CD14-positive monocyte (primary cell): ENCODE measurements at regions not wholly inside any gene's neighbourhood (a gene's known extent, or its start where the extent isn't known, plus 50 kb on each side); places are given as distances from the start of the nearest gene placed in this dataset.

Source experiments
- DNase-seq, 3 donors: peaks; one replicate each; pipeline ENCODE4 v3.0.0-alpha.2; 2011 to 2022
- H2AFZ ChIP-seq: 2 replicates; pipeline ENCODE4 v1.6.0; 2012; ENCODE audit warnings: mild to moderate bottlenecking, low read depth, low read length, inconsistent platforms; ENCODE audit not compliant: insufficient read depth, poor library complexity, severe bottlenecking
- H3K27ac ChIP-seq, 2 donors: 1 replicate in 1 of 2; 2 replicates in 1 of 2; pipeline ENCODE4 v1.5.1; 2012 to 2013; ENCODE audit warnings: low read length in 2 of 2, control low read depth in 1 of 2, inconsistent platforms in 1 of 2, low read depth in 1 of 2, mild to moderate bottlenecking in 1 of 2
- H3K27me3 ChIP-seq, 2 donors: one replicate each; pipeline versions ENCODE4 v1.6.0 to v1.6.1; 2011 to 2013; ENCODE audit warnings: low read length in 2 of 2; ENCODE audit not compliant: control insufficient read depth in 2 of 2, insufficient read depth in 2 of 2
- H3K36me3 ChIP-seq, 2 donors: replicated peaks in 1 of 2; 1 replicate in 1 of 2; 2 replicates in 1 of 2; pipeline versions ENCODE4 v1.5.1 to v1.6.1; 2012 to 2013; ENCODE audit warnings: low read length in 2 of 2, control low read depth in 1 of 2, inconsistent platforms in 1 of 2, mild to moderate bottlenecking in 1 of 2; ENCODE audit not compliant: insufficient read depth in 2 of 2, control insufficient read depth in 1 of 2
- H3K4me1 ChIP-seq, 2 donors: 1 replicate in 1 of 2; 2 replicates in 1 of 2; pipeline versions ENCODE4 v1.5.1 to v1.6.1; 2012 to 2013; ENCODE audit warnings: low read length in 2 of 2, control low read depth in 1 of 2, inconsistent platforms in 1 of 2, mild to moderate bottlenecking in 1 of 2, moderate library complexity in 1 of 2; ENCODE audit not compliant: insufficient read depth in 2 of 2, control insufficient read depth in 1 of 2
- H3K4me2 ChIP-seq: replicated peaks from 2 replicates; pipeline ENCODE3; 2012; ENCODE audit warnings: low read length, moderate library complexity, mild to moderate bottlenecking; ENCODE audit not compliant: poor library complexity, severe bottlenecking; ENCODE audit errors: extremely low read depth
- H3K4me3 ChIP-seq, 3 experiments: fragments of 200-600 bp in 1 of 3; sonication (generic) in 1 of 3; replicated peaks in 1 of 3; 1 replicate in 2 of 3; 2 replicates in 1 of 3; pipeline ENCODE4 v1.5.1; 2011 to 2013; ENCODE audit warnings: low read length in 3 of 3, mild to moderate bottlenecking in 3 of 3, control low read depth in 2 of 3, low read depth in 2 of 3, inconsistent platforms in 1 of 3, moderate library complexity in 1 of 3
- H3K79me2 ChIP-seq: 2 replicates; pipeline ENCODE4 v1.6.0; 2012; ENCODE audit warnings: mild to moderate bottlenecking, control low read depth, inconsistent platforms, low read length, moderate library complexity; ENCODE audit not compliant: insufficient read depth
- H3K9ac ChIP-seq: 2 replicates; pipeline ENCODE4 v1.6.0; 2017; ENCODE audit warnings: low read length, mild to moderate bottlenecking; ENCODE audit not compliant: insufficient read depth, poor library complexity, severe bottlenecking
- H3K9me3 ChIP-seq, 2 donors: replicated peaks in 1 of 2; 1 replicate in 1 of 2; 2 replicates in 1 of 2; pipeline versions ENCODE4 v1.5.1 to v1.6.1; 2012 to 2013; ENCODE audit warnings: low read length in 2 of 2, control low read depth in 1 of 2; ENCODE audit not compliant: control insufficient read depth in 1 of 2, insufficient read depth in 1 of 2
- H4K20me1 ChIP-seq: 2 replicates; pipeline ENCODE4 v1.6.0; 2012; ENCODE audit warnings: mild to moderate bottlenecking, low read length, control low read depth, moderate library complexity; ENCODE audit not compliant: insufficient read depth
- H3K27ac Mint-ChIP-seq, 7 donors: one replicate each; pipeline ENCODE4 v1.8.0; 2020; ENCODE audit warnings: mild to moderate bottlenecking in 7 of 7, mixed read lengths in 7 of 7, moderate library complexity in 6 of 7, inconsistent platforms in 2 of 7
- H3K27me3 Mint-ChIP-seq, 3 donors: one replicate each; pipeline ENCODE4 v1.8.0; 2021 to 2022; ENCODE audit warnings: low read depth in 3 of 3, mild to moderate bottlenecking in 3 of 3, mixed read lengths in 3 of 3, moderate library complexity in 3 of 3, inconsistent platforms in 1 of 3
- H3K36me3 Mint-ChIP-seq, 2 donors: one replicate each; pipeline ENCODE4 v1.8.0; 2020; ENCODE audit warnings: mixed read lengths in 2 of 2, inconsistent platforms in 1 of 2, mild to moderate bottlenecking in 1 of 2
- H3K4me1 Mint-ChIP-seq: one replicate; pipeline ENCODE4 v1.8.0; 2020; ENCODE audit warnings: mild to moderate bottlenecking, mixed read lengths
- H3K4me3 Mint-ChIP-seq, 2 donors: one replicate each; pipeline ENCODE4 v1.8.0; 2020; ENCODE audit warnings: mild to moderate bottlenecking in 2 of 2, mixed read lengths in 2 of 2, moderate library complexity in 1 of 2
- H3K9me3 Mint-ChIP-seq, 7 donors: one replicate each; pipeline ENCODE4 v1.8.0; 2020 to 2022; ENCODE audit warnings: mixed read lengths in 7 of 7, mild to moderate bottlenecking in 6 of 7, moderate library complexity in 6 of 7, inconsistent platforms in 2 of 7
- WGBS: methylation state at CpG from one replicate; pipeline ENCODE4 v1.1.5; 2013; ENCODE audit warnings: missing lambda C conversion rate; ENCODE audit not compliant: insufficient coverage; 5-methylcytosine and 5-hydroxymethylcytosine counted together
- intact Hi-C, 2 donors: fragments of 100-400 bp; cut with micrococcal nuclease; formaldehyde crosslinking; loops; one replicate each; pipeline versions ENCODE4 v1.15.0 to v1.15.1; 2023
- TF ChIP-seq, protein P1 (sequence below): fragments of 200-600 bp; IDR thresholded peaks from one replicate; pipeline ENCODE4 v1.8.0; 2022; ENCODE audit warnings: antibody characterized with exemption, mild to moderate bottlenecking

DNA sequence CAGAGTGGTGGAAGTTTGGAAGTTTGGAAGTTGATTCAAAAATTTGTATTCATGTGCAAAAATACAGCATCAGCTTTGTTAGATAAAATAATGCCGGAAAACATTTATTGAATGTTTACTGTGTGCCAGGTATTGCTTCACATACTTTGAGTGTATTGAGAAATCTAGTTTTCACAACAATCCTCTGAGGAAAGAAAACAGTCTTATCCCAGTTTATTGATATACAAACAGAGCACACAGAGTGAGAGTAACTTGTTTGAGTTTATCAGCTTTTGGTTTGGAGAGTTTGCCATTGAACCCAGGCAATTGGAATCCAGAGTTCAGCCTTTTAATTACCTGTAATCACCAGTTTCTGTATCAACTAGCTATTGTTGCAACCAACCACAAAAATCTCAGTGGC lies 127.2 kb upstream of the RPS6KA3 start:
- Histone ChIP-seq H3K79me2 (no peaks in the 10 kb centered on the region), H3K9ac (no peak overlapping the region), H3K27ac (peak overlapping the region in 1 of 2 donors; percentile 76), H3K36me3 (no peaks in the 10 kb centered on the region), H4K20me1 (no peaks in the 10 kb centered on the region), H3K9me3 (no peaks in the 10 kb centered on the region), H3K4me2 (peak overlapping the region; percentile 11), H2AFZ (no peak overlapping the region), H3K4me3 (no peak overlapping the region), H3K27me3 (peaks cover 0 to 2% of the 10 kb centered on the region in 2 donors), H3K4me1 (peaks cover 21 to 28% of the 10 kb centered on the region in 2 donors)
- intact Hi-C loops, result no loop called here
- peaks cover 32% of the 10 kb centered on the region for H3K4me1 Mint-ChIP-seq
- peak overlapping the region; percentile 85 to 95 (median 90) for H3K27ac Mint-ChIP-seq
- no CpG with 5 or more reads among the region's 1 CpG for WGBS
- TF ChIP-seq, protein P1, sequence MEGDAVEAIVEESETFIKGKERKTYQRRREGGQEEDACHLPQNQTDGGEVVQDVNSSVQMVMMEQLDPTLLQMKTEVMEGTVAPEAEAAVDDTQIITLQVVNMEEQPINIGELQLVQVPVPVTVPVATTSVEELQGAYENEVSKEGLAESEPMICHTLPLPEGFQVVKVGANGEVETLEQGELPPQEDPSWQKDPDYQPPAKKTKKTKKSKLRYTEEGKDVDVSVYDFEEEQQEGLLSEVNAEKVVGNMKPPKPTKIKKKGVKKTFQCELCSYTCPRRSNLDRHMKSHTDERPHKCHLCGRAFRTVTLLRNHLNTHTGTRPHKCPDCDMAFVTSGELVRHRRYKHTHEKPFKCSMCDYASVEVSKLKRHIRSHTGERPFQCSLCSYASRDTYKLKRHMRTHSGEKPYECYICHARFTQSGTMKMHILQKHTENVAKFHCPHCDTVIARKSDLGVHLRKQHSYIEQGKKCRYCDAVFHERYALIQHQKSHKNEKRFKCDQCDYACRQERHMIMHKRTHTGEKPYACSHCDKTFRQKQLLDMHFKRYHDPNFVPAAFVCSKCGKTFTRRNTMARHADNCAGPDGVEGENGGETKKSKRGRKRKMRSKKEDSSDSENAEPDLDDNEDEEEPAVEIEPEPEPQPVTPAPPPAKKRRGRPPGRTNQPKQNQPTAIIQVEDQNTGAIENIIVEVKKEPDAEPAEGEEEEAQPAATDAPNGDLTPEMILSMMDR, result no peak
- no peak overlapping the region for H3K4me3 Mint-ChIP-seq
- H3K36me3 Mint-ChIP-seq, result peaks cover 0 to 3% of the 10 kb centered on the region in 2 donors
- peaks cover 0 to 12% (median 0%) of the 10 kb centered on the region in 3 donors for H3K27me3 Mint-ChIP-seq
- peak in 2 of 3 donors; percentile 11 to 29 for DNase-seq
- H3K9me3 Mint-ChIP-seq, result no peaks in the 10 kb centered on the region

DNA sequence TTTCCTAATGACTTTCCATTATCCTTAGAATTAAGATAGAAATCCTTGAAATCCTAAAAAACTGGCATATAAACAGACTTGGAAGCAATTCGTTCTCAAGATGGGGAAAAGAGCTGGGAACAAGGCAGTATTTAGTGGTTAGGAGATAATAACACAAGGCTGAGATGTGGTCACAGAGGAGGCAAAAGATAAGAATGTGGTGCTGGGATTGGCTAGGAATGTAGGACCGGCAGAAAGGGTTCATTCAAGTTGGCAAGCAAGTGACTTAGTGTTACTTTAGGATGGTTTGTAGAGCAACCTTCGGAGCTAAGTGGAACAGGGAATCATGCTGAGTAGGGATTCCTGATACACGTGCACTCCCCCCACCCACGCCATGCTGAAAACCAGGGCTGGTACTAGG lies 121.9 kb upstream of the RPS6KA3 start:
- H3K9me3 ChIP-seq, result no peaks in the 10 kb centered on the region
- Mint-ChIP-seq H3K4me1 (peaks cover 5% of the 10 kb centered on the region), H3K36me3 (no peaks in the 10 kb centered on the region), H3K4me3 (no peak overlapping the region), H3K27ac (no peak overlapping the region), H3K9me3 (peaks cover 0 to 3% (median 0%) of the 10 kb centered on the region in 7 donors), H3K27me3 (peaks cover 0 to 5% (median 0%) of the 10 kb centered on the region in 3 donors)
- 75% methylated on average over 2 of the region's 5 CpGs for WGBS
- no peak for DNase-seq
- no peak overlapping the region for H3K4me2 ChIP-seq
- no peak overlapping the region for H2AFZ ChIP-seq
- TF ChIP-seq, protein P1, result no peak
- H3K36me3 ChIP-seq, result no peaks in the 10 kb centered on the region
- H4K20me1 ChIP-seq, result no peaks in the 10 kb centered on the region
- H3K27ac ChIP-seq, result no peak overlapping the region
- no peak overlapping the region for H3K4me3 ChIP-seq
- peaks cover 0 to under 1% of the 10 kb centered on the region in 2 donors for H3K4me1 ChIP-seq
- intact Hi-C loops, result no loop called here
- no peak overlapping the region for H3K9ac ChIP-seq
- H3K27me3 ChIP-seq, result no peaks in the 10 kb centered on the region
- no peaks in the 10 kb centered on the region for H3K79me2 ChIP-seq
